ENCODE measurements at regions not wholly inside any gene's neighbourhood (a gene's known extent, or its start where the extent isn't known, plus 50 kb on each side); places are given as distances from the start of the nearest gene placed in this dataset.

GRCh38 chr7:41164440-41164839 is 538.5 kb downstream of the INHBA start:
- no peak overlapping the region for H3K4me3 ChIP-seq (replicated peaks; ENCODE audit: low read depth, low read length)
- TF ChIP-seq CTCF (IDR thresholded peaks at IDR 0.05; ENCODE audit: low read length, missing control alignments): no peak
- no peak for DNase-seq (ENCODE audit: low read depth)

- no peak for TF ChIP-seq CTCF (IDR thresholded peaks at IDR 0.05; ENCODE audit: low read length, missing control alignments)
- no peak overlapping the region for H3K4me3 ChIP-seq (replicated peaks; ENCODE audit: low read depth, low read length)
- DNase-seq (ENCODE audit: low read depth): no peak
These were observed 538.9 kb downstream of the INHBA start for GRCh38 chr7:41163991-41164390.

- TF ChIP-seq CTCF (IDR thresholded peaks at IDR 0.05; ENCODE audit: low read length, missing control alignments): no peak
- no peak overlapping the region for H3K4me3 ChIP-seq (replicated peaks; ENCODE audit: low read depth, low read length)
- no peak for DNase-seq (ENCODE audit: low read depth)
These were observed 540.3 kb downstream of the INHBA start for GRCh38 chr7:41162612-41163011.

GRCh38 chr7:41161041-41161587 is 541.8 kb downstream of the INHBA start:
- H3K4me3 ChIP-seq (replicated peaks; ENCODE audit: low read depth, low read length): no peak overlapping the region
- DNase-seq (ENCODE audit: low read depth): no peak
- TF ChIP-seq CTCF (IDR thresholded peaks at IDR 0.05; ENCODE audit: low read length, missing control alignments): no peak

- TF ChIP-seq CTCF (IDR thresholded peaks at IDR 0.05; ENCODE audit: low read length, missing control alignments): no peak
- H3K4me3 ChIP-seq (replicated peaks; ENCODE audit: low read depth, low read length): no peak overlapping the region
- DNase-seq (ENCODE audit: low read depth): peak; percentile 43
These were observed 546.6 kb downstream of the INHBA start for GRCh38 chr7:41156268-41156667.

- H3K4me3 ChIP-seq (replicated peaks; ENCODE audit: low read depth, low read length): no peak overlapping the region
- no peak for DNase-seq (ENCODE audit: low read depth)
- TF ChIP-seq CTCF (IDR thresholded peaks at IDR 0.05; ENCODE audit: low read length, missing control alignments): no peak
These were observed 549.6 kb downstream of the INHBA start for GRCh38 chr7:41153268-41153667.

GRCh38 chr7:41152179-41152678 is 550.7 kb downstream of the INHBA start:
- no peak for DNase-seq (ENCODE audit: low read depth)
- no peak for TF ChIP-seq CTCF (IDR thresholded peaks at IDR 0.05; ENCODE audit: low read length, missing control alignments)
- no peak overlapping the region for H3K4me3 ChIP-seq (replicated peaks; ENCODE audit: low read depth, low read length)

Measured in fibroblast of pulmonary artery (primary cell).